ENCODE measurements at regions not wholly inside any gene's neighbourhood (a gene's known extent, or its start where the extent isn't known, plus 50 kb on each side); places are given as distances from the start of the nearest gene placed in this dataset.
"Not testable (repeated sequence)": the region's sequence is repeated elsewhere in the genome, so short reads cannot be mapped to it uniquely, and the experiment has no call there.

GRCh38 chr5:176140138-176140537, 98.1 kb upstream of the SIMC1 start:
- not testable (repeated sequence) for TF ChIP-seq CTCF, POLR2A (IDR thresholded peaks at IDR 0.05)
